T-helper 22 cell (primary cell): ENCODE measurements at regions not wholly inside any gene's neighbourhood (a gene's known extent, or its start where the extent isn't known, plus 50 kb on each side); places are given as distances from the start of the nearest gene placed in this dataset.
"Not testable (repeated sequence)": the region's sequence is repeated elsewhere in the genome, so short reads cannot be mapped to it uniquely, and the experiment has no call there.

Experiments
- DNase-seq: peaks from one replicate; pipeline ENCODE4 v3.0.0-alpha.2; 2020; ENCODE audit warnings: low read depth

DNA sequence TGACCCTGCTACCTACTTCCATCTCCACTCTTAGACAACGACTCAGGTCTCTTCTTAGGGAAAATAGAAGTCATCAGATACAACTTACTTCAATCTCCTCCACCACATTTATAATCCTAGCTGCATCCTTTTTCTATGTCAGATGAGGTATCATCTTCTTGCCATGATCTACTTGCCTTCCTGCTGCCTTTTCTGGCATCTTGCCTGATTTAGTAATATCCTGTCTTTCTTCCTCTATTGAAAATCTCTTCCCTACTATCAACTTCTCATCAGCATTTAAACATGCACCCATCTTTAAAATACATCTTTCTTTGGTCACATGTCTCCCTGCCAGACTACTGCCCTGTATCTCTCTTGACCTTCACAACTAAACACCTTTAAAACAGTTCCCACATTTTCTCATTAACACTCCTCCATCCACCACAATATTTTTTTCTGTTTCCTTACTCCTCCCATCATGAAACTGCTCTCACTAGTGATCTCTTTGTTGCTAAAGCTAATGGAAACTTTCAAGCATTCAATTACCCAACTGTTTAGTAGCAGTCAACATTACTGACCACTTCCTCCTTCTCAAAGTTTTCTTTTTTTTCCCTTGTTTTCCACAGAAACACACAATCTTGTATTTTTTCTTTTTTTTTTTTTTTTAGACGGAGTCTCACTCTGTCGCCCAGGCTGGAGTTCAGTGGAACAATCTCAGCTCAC lies 100.8 kb upstream of the CXorf66 start:
- DNase-seq, result no peak

DNA sequence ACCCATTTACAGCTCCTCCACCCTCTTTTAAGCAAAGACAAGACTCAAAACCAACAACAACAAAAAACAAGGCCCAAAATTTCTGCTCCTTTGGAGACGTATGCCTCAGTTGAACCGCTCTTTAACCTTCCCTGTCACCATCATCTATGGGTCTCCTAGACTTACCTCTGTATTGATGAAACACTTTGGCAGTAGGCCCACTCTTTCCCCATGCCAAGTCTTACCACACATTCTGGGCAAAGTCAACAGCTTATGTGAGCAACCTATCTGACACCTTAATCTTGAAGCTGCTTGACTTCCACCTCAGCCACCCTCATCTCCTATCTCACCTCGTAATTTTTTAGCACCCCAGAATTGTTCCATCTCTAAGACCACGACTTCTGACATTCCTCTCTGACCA lies 99.7 kb upstream of the CXorf66 start:
- DNase-seq, result no peak

DNA sequence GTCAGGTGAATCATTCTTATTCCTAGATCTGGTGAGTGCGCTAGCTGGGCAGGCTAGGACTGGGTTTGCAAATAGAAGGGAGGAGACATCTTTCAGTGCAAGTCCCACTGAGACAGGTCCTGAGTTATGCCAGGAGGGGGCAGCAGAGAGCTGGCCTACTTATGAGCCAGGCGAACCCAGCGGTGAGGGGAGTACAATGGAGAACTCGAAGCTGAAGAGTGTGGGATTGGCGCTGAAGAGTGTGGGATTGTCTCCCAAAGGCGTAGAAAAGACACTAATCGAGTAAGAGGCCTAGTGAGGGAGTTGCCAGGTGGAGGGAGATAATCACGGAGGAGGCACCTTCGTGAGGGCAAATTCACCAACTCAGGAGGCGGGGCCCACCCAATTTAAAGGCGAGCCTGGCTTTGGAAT lies 91.7 kb upstream of the CXorf66 start:
- DNase-seq, result peak; percentile 19

DNA sequence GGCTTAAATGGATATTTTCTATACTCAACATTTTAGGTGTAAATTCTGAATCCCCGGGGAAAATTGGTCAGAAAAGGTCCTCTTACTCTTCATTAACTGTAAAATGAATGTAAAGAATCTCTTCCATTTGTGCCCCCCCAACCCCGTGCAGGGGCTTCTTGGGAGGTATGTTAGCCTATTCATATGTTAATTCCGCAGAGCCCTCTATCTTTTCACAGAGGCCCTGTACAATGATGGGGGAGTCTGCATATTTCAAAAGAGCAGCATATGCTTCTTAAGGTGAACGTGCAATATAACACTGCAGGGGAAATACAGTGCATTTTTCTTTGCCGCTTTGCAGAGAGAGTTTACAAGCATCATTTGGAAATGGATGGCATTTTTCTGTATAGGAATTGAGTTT lies 88.5 kb upstream of the CXorf66 start:
- no peak for DNase-seq

DNA sequence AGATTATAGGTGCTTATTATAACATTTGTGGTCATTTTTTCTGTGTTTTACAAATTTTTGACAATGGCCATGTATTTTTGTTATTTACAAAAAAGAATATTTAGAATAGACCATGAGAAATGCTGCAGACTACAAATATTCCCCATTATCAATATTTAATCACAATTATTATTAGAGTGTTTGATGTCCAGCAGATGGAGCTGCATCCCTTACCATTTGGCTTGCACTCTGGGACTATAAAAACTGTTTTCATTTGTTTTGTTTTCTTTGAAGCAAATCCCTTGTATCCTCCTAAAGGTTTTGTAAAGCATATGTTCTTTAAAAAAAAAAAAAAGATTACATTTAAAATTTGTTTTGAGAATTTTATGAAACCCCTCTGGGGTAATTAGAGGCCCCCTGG lies 85.6 kb upstream of the CXorf66 start:
- no peak for DNase-seq

DNA sequence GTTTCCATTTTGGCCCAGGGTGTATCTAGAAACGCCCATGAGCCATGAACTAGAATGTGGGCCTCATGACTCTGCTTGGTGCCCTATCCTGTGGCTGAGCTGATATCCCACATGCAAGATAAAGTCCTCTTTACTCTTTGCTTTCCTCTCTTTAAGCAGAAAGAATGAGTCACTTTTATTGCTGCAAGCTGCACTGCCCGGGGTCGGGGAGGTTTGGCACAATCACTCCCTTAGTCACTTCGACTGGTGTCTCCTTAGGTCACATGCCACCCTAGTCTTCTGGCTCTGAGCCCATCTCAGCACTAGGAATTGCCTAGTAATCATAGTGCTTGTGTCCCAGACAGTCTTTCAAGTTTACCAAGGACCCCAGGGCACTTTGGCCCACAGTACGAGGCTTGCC lies 75.1 kb upstream of the CXorf66 start:
- no peak for DNase-seq

DNA sequence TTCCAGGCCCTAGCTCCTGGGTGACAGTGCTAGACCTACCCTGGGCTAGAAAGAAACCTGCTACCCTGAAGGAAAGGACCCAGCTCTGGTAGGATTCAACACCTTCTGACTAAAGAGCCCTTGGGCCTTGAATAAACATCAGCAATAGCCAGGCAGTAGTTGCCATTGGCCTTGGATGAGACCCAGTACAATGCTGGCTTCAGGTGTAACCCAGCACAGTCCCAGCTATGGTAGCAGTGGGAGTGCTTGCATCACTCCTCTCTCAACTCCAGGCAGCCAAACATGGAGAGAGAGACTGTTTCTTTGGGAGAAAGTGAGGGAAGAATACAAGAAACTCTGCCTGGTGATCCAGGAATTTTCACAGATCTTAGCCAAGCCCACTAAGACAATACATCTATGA lies 73.5 kb upstream of the CXorf66 start:
- no peak for DNase-seq

DNA sequence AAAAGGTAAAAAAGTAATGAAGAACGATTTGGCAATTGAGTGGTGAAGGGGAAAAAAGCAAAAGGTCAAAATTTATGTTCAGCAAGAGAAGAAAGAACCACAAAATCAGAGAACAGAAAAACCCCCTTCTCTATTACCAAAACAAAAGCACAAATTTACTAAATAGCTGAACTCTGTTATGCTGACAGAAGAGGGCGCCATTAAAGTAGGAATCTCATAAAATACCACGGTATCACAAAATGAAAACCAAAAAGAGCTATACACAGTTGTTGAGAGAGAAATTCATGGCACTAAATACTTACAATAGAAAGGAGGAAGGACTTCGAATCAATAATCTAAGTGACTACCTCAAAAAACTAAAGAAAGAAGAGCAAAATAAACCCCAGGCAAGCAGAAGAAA lies 69.6 kb upstream of the CXorf66 start:
- DNase-seq, result no peak

DNA sequence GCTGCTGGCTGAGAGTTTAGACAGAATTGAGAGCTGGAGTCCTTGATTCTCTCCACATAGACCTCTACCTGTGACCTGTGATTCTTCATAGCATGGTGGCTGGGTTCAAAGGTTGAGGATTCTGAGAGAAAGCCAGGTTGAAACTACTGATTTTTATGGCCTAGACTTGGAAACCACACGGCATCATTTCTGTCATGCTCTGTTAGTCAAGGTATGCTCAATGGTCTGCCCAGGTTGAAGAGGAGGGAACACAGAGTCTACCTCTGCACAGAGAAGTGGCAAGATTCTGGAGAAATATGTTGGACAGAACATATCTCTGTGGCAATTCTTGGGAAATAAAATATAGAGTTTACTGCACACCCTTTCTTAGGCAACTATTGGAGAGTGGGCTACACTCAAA lies 57.2 kb upstream of the CXorf66 start:
- no peak for DNase-seq

DNA sequence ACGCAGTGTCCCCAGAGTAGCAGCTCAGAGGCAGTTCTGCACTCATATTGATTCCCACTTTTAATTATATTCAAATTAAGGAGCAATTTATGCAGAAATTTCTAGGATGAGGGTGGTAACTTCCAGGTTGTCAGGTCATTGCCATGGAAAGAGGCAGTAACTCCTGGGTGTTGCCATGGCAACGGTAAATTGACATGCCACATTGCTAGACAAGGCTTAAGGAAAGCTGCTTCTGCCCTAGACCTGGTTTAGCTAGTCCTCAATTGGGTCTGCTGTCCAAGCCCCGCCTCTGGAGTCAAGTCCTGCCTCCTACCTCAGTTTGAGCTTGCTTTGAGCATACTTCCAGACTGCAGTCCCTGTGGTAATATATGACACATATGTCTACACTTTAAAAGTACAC lies 53.8 kb upstream of the CXorf66 start:
- not testable (repeated sequence) for DNase-seq
